IMR-90 (cell line): ENCODE measurements at regions not wholly inside any gene's neighbourhood (a gene's known extent, or its start where the extent isn't known, plus 50 kb on each side); places are given as distances from the start of the nearest gene placed in this dataset.

Source experiments
- ATAC-seq: fragments of 200-7000 bp; cut with Tn5 transposase; 2 replicates; pipeline ENCODE4 v1.9.1; 2020; ENCODE audit warnings: low read depth, mild to moderate bottlenecking, moderate library complexity
- BruUV-seq: library from RNA; stranded (reverse); fragments of 400-500 nt; replicated peaks from 2 replicates; lab custom pipeline; 2021; lab: Mats Ljungman, UMichigan
- CTCF ChIA-PET: fragments of 300-600 bp; formaldehyde crosslinking; extraction: SDS; loops from one replicate; lab custom pipeline; 2021; ENCODE audit warnings: antibody characterized with exemption; lab: Yijun Ruan, JAX
- POLR2A ChIA-PET: fragments of 300-600 bp; sonication (Branson Sonifier 250); formaldehyde crosslinking; loops from one replicate; lab custom pipeline; 2022; ENCODE audit warnings: antibody characterized with exemption; ENCODE audit not compliant: unreplicated experiment; lab: Charles Lee
- DNase-seq: peaks from one replicate; pipeline ENCODE4 v3.0.0; 2013
- H2AFZ ChIP-seq: replicated peaks from 2 replicates; pipeline ENCODE3; 2013; ENCODE audit warnings: low read length, mild to moderate bottlenecking; ENCODE audit not compliant: poor library complexity
- H2AK5ac ChIP-seq: 2 replicates; pipeline ENCODE4 v1.6.1; 2013; ENCODE audit warnings: low read depth, low read length, inconsistent platforms
- H2AK9ac ChIP-seq: replicated peaks from 2 replicates; pipeline ENCODE3; 2013; ENCODE audit warnings: mild to moderate bottlenecking, low read depth, low read length, moderate library complexity; ENCODE audit not compliant: poor library complexity
- H2BK120ac ChIP-seq: 2 replicates; pipeline ENCODE4 v1.6.1; 2013; ENCODE audit warnings: low read depth, low read length, inconsistent platforms
- H2BK15ac ChIP-seq: 3 replicates; pipeline ENCODE4 v1.6.1; 2013; ENCODE audit warnings: low read depth, low read length, inconsistent platforms
- H2BK20ac ChIP-seq: 2 replicates; pipeline ENCODE4 v1.6.1; 2013; ENCODE audit warnings: low read depth, mild to moderate bottlenecking, inconsistent platforms, low read length, moderate library complexity
- H2BK5ac ChIP-seq: 2 replicates; pipeline ENCODE4 v1.6.1; 2013; ENCODE audit warnings: mild to moderate bottlenecking, low read depth, low read length, inconsistent platforms; ENCODE audit not compliant: poor library complexity, severe bottlenecking
- H3K14ac ChIP-seq: replicated peaks from 2 replicates; pipeline ENCODE4 v1.6.1; 2013; ENCODE audit warnings: low read depth, low read length, inconsistent platforms
- H3K18ac ChIP-seq: 2 replicates; pipeline ENCODE4 v1.6.1; 2013; ENCODE audit warnings: low read depth, low read length, control low read depth
- H3K23ac ChIP-seq: 2 replicates; pipeline ENCODE4 v1.6.1; 2013; ENCODE audit warnings: low read depth, low read length, inconsistent platforms
- H3K27ac ChIP-seq: 2 replicates; pipeline ENCODE4 v1.5.1; 2013; ENCODE audit warnings: mild to moderate bottlenecking, control low read depth, low read length; ENCODE audit not compliant: insufficient read depth
- H3K27me3 ChIP-seq: 2 replicates; pipeline ENCODE4 v1.6.1; 2013; ENCODE audit warnings: low read length; ENCODE audit not compliant: control insufficient read depth, insufficient read depth
- H3K36me3 ChIP-seq: 2 replicates; pipeline ENCODE4 v1.6.1; 2013; ENCODE audit warnings: low read length, mixed read lengths; ENCODE audit not compliant: control insufficient read depth, insufficient read depth
- H3K4ac ChIP-seq: 2 replicates; pipeline ENCODE4 v1.6.1; 2013; ENCODE audit warnings: low read depth, low read length, inconsistent platforms
- H3K4me1 ChIP-seq: 2 replicates; pipeline ENCODE4 v1.6.1; 2013; ENCODE audit warnings: low read length, mixed read lengths; ENCODE audit not compliant: control insufficient read depth, insufficient read depth
- H3K4me2 ChIP-seq: 2 replicates; pipeline ENCODE4 v1.6.1; 2013; ENCODE audit warnings: low read depth, mild to moderate bottlenecking, control low read depth, low read length, moderate library complexity
- H3K4me3 ChIP-seq: 2 replicates; pipeline ENCODE4 v1.5.1; 2013; ENCODE audit warnings: low read depth, mild to moderate bottlenecking, control low read depth, low read length, moderate library complexity; ENCODE audit not compliant: insufficient read depth
- H3K56ac ChIP-seq: 2 replicates; pipeline ENCODE4 v1.6.1; 2013; ENCODE audit warnings: low read length, inconsistent platforms; ENCODE audit not compliant: insufficient read depth; ENCODE audit errors: extremely low read depth
- H3K79me1 ChIP-seq, 2 experiments: 2 replicates each; pipeline ENCODE4 v1.6.1; 2013; ENCODE audit warnings: low read length in 2 of 2, inconsistent platforms in 1 of 2, low read depth in 1 of 2
- H3K9ac ChIP-seq: 2 replicates; pipeline ENCODE4 v1.6.1; 2013; ENCODE audit warnings: low read depth, low read length, control low read depth
- H3K9me1 ChIP-seq: 2 replicates; pipeline ENCODE4 v1.6.1; 2013; ENCODE audit warnings: low read length, inconsistent platforms; ENCODE audit not compliant: insufficient read depth
- H3K9me3 ChIP-seq: 2 replicates; pipeline ENCODE4 v1.6.1; 2013; ENCODE audit warnings: low read length; ENCODE audit not compliant: control insufficient read depth, insufficient read depth
- H4K20me1 ChIP-seq: 2 replicates; pipeline ENCODE4 v1.6.1; 2013; ENCODE audit warnings: low read length, inconsistent platforms; ENCODE audit not compliant: insufficient read depth
- H4K5ac ChIP-seq: 2 replicates; pipeline ENCODE4 v1.6.1; 2013; ENCODE audit warnings: mild to moderate bottlenecking, low read depth, low read length, control low read depth
- H4K8ac ChIP-seq, 2 experiments: 2 replicates each; pipeline ENCODE4 v1.6.1; 2013; ENCODE audit warnings: low read depth in 2 of 2, low read length in 2 of 2, control low read depth in 1 of 2, inconsistent platforms in 1 of 2
- H4K91ac ChIP-seq: 2 replicates; pipeline ENCODE4 v1.6.1; 2013; ENCODE audit warnings: low read depth, low read length, inconsistent platforms; ENCODE audit not compliant: insufficient read depth
- CHD1 ChIP-seq: IDR thresholded peaks from 2 replicates; pipeline ENCODE4 v1.6.1; 2012; ENCODE audit warnings: low read depth, low read length, improper control_type of control experiment
- FOS ChIP-seq: fragments of 150-350 bp; IDR thresholded peaks from 2 replicates; pipeline ENCODE4 v1.6.1; 2016; ENCODE audit warnings: low read depth, low read length
- MAZ ChIP-seq: IDR thresholded peaks from 2 replicates; pipeline ENCODE4 v1.6.1; 2012; ENCODE audit warnings: low read depth, mild to moderate bottlenecking, low read length, improper control_type of control experiment, moderate library complexity, borderline replicate concordance
- MXI1 ChIP-seq: IDR thresholded peaks from 2 replicates; pipeline ENCODE4 v1.6.1; 2012; ENCODE audit warnings: low read depth, mild to moderate bottlenecking, low read length, moderate library complexity, borderline replicate concordance
- SMC3 ChIP-seq: fragments of 150-350 bp; IDR thresholded peaks from 2 replicates; pipeline ENCODE4 v1.6.1; 2016; ENCODE audit warnings: low read depth, mild to moderate bottlenecking, antibody characterized with exemption, low read length, moderate library complexity
- WGBS, 2 experiments: methylation state at CpG; one replicate each; pipeline versions ENCODE4 v1.1.5 to v1.1.7; 2013; ENCODE audit warnings: missing lambda C conversion rate in 2 of 2; ENCODE audit not compliant: insufficient read length in 1 of 2; ENCODE audit errors: extremely low coverage in 2 of 2; 5-methylcytosine and 5-hydroxymethylcytosine counted together
- dilution Hi-C: fragments of 300-500 bp; cut with HindIII; formaldehyde crosslinking; loops from one replicate; pipeline ENCODE4 v1.14.3; 2018; ENCODE audit warnings: low sequenced_read_pairs; ENCODE audit not compliant: unreplicated experiment
- in situ Hi-C: fragments of 300-500 bp; cut with MboI; formaldehyde crosslinking; loops from 3 replicates; pipeline ENCODE4 v1.14.3; 2019; ENCODE audit warnings: low sequenced_read_pairs, inconsistent platforms, mixed read lengths
- intact Hi-C: fragments of 100-400 bp; cut with micrococcal nuclease; formaldehyde crosslinking; loops from 2 replicates; pipeline ENCODE4 v1.10.0; 2022
- TF ChIP-seq, protein P1 (sequence below): conservative IDR thresholded peaks from 2 replicates; pipeline ENCODE4 v1.5.1; 2012; ENCODE audit warnings: mild to moderate bottlenecking, low read depth, low read length, improper control_type of control experiment

GRCh38 chr18:61735564-61736102, 157.2 kb downstream of the RNF152 start:
- H3K4ac ChIP-seq: no peak overlapping the region
- 88% methylated on average over 1 of the region's 5 CpGs; no CpG with 5 or more reads in 1 of the 2 experiments for WGBS, 2 experiments
- no TSS peak for BruUV-seq
- no peak overlapping the region for H4K8ac ChIP-seq
- no peak overlapping the region for H2BK15ac ChIP-seq
- no peak overlapping the region for H4K91ac ChIP-seq
- dilution Hi-C loops: no loop called here
- in situ Hi-C loops: no loop called here
- no peak overlapping the region for H3K56ac ChIP-seq
- POLR2A ChIA-PET: no interaction called here
- no peaks in the 10 kb centered on the region for H3K27me3 ChIP-seq
- no peak overlapping the region for H2BK120ac ChIP-seq
- no peaks in the 10 kb centered on the region for H3K36me3 ChIP-seq
- no peak overlapping the region for H2AK5ac ChIP-seq
- H3K27ac ChIP-seq: no peak overlapping the region
- no peak overlapping the region for H3K14ac ChIP-seq
- H3K4me1 ChIP-seq: peaks cover 21% of the 10 kb centered on the region
- H2BK20ac ChIP-seq: no peak overlapping the region
- H3K9me3 ChIP-seq: no peaks in the 10 kb centered on the region
- no peak overlapping the region for H3K23ac ChIP-seq
- no peak overlapping the region for H3K9ac ChIP-seq
- no peak overlapping the region for H2AFZ ChIP-seq
- ATAC-seq: no peak
- CTCF ChIA-PET: no interaction called here
- no peak overlapping the region for H3K18ac ChIP-seq
- no peak for TF ChIP-seq CHD1
- no peak for TF ChIP-seq FOS
- no peak for TF ChIP-seq SMC3
- TF ChIP-seq MAZ: no peak
- TF ChIP-seq MXI1: no peak
- TF ChIP-seq, protein P1, sequence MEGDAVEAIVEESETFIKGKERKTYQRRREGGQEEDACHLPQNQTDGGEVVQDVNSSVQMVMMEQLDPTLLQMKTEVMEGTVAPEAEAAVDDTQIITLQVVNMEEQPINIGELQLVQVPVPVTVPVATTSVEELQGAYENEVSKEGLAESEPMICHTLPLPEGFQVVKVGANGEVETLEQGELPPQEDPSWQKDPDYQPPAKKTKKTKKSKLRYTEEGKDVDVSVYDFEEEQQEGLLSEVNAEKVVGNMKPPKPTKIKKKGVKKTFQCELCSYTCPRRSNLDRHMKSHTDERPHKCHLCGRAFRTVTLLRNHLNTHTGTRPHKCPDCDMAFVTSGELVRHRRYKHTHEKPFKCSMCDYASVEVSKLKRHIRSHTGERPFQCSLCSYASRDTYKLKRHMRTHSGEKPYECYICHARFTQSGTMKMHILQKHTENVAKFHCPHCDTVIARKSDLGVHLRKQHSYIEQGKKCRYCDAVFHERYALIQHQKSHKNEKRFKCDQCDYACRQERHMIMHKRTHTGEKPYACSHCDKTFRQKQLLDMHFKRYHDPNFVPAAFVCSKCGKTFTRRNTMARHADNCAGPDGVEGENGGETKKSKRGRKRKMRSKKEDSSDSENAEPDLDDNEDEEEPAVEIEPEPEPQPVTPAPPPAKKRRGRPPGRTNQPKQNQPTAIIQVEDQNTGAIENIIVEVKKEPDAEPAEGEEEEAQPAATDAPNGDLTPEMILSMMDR: no peak
- H2BK5ac ChIP-seq: no peak overlapping the region
- no peaks in the 10 kb centered on the region for H4K20me1 ChIP-seq
- no peak overlapping the region for H4K5ac ChIP-seq
- DNase-seq: no peak
- intact Hi-C loops: loop anchor here (10.0 kb wide), 1 partner anchor 1781 kb away; no protein-coding TSS in a partner anchor
- no peaks in the 10 kb centered on the region; a peak in 1 of 4 replicates for H3K79me1 ChIP-seq
- H3K4me3 ChIP-seq: no peak overlapping the region
- H2AK9ac ChIP-seq: no peak overlapping the region
- no peak overlapping the region for H3K4me2 ChIP-seq
- H3K9me1 ChIP-seq: peaks cover 6% of the 10 kb centered on the region; the same call in 1 of the 2 replicates
